HepG2 (cell line): ENCODE measurements at regions not wholly inside any gene's neighbourhood (a gene's known extent, or its start where the extent isn't known, plus 50 kb on each side); places are given as distances from the start of the nearest gene placed in this dataset.

Experiments
- AKNA ChIP-seq: sonication (generic); formaldehyde crosslinking; IDR thresholded peaks from 2 replicates; pipeline ENCODE4 v1.4.0; 2020; ENCODE audit warnings: missing genetic modification reagents, borderline replicate concordance
- KIAA2018 ChIP-seq: sonication (generic); formaldehyde crosslinking; IDR thresholded peaks from 2 replicates; pipeline ENCODE4 v1.5.0; 2020; ENCODE audit warnings: mild to moderate bottlenecking, missing genetic modification reagents, borderline replicate concordance
- ZBTB14 ChIP-seq: sonication (generic); formaldehyde crosslinking; IDR thresholded peaks from 2 replicates; pipeline ENCODE4 v1.4.0; 2020; ENCODE audit warnings: missing genetic modification reagents
- ZNF263 ChIP-seq: sonication (generic); formaldehyde crosslinking; IDR thresholded peaks from 2 replicates; pipeline ENCODE4 v1.4.0; 2020; ENCODE audit warnings: missing genetic modification reagents
- ZNF709 ChIP-seq: sonication (generic); formaldehyde crosslinking; IDR thresholded peaks from 2 replicates; pipeline ENCODE4 v1.5.0; 2020; ENCODE audit warnings: mild to moderate bottlenecking, missing genetic modification reagents
- ZSCAN30 ChIP-seq: sonication (generic); formaldehyde crosslinking; IDR thresholded peaks from 2 replicates; pipeline ENCODE4 v1.5.0; 2020; ENCODE audit warnings: mild to moderate bottlenecking, missing genetic modification reagents

DNA sequence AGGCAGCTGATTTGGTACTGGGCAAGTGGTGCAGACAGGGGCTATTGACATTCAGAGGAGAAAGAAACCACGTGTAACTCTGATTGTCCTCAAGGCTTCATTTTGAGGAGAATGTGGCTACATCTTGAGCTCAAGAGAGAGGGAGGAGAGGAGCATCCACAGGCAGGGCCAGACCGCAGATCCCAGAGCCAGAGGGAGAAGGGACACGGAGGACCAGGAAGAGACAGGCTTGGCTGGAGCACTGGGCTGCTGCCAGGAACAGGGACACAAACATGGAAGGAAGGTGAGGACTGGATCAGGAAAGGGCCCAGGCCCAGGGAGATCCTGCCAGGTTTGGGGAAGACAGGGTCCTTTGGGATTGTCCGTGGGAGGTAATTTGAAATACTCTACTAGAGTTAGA, 158.3 kb downstream of the GPAM start (continued):
- no peak for TF ChIP-seq KIAA2018
- no peak for TF ChIP-seq ZSCAN30
- TF ChIP-seq ZBTB14 (CRISPR knock-in tag), result no peak
- TF ChIP-seq ZNF263 (CRISPR knock-in tag), result no peak
- TF ChIP-seq ZNF709 (CRISPR knock-in tag), result no peak
- no peak for TF ChIP-seq AKNA (CRISPR knock-in tag)
- TF ChIP-seq, all 625 proteins: peak for 0
